HEK293 (cell line): ENCODE measurements at regions not wholly inside any gene's neighbourhood (a gene's known extent, or its start where the extent isn't known, plus 50 kb on each side); places are given as distances from the start of the nearest gene placed in this dataset.

Experiments used
- PRDM10 ChIP-seq: fragments of 450-650 bp; formaldehyde crosslinking; IDR thresholded peaks from 2 replicates; pipeline ENCODE4 v1.5.1; 2016; ENCODE audit warnings: missing biosample characterization, missing genetic modification characterization
- SCRT2 ChIP-seq: fragments of 450-650 bp; formaldehyde crosslinking; IDR thresholded peaks from 2 replicates; pipeline ENCODE4 v1.5.1; 2016; ENCODE audit warnings: missing biosample characterization, missing genetic modification characterization
- ZBTB20 ChIP-seq: fragments of 450-650 bp; formaldehyde crosslinking; IDR thresholded peaks from 2 replicates; pipeline ENCODE4 v1.5.1; 2016; ENCODE audit warnings: missing biosample characterization, missing genetic modification characterization
- ZBTB7A ChIP-seq: fragments of 450-650 bp; formaldehyde crosslinking; IDR thresholded peaks from 2 replicates; pipeline ENCODE4 v1.5.1; 2016; ENCODE audit warnings: low read depth, missing biosample characterization, missing genetic modification characterization
- ZNF274 ChIP-seq, 2 experiments: fragments of 200-500 bp in 1 of 2; fragments of 450-650 bp in 1 of 2; sonication (Bioruptor generic) in 1 of 2; formaldehyde crosslinking in 1 of 2; IDR thresholded peaks; 2 replicates each; pipeline versions ENCODE4 v1.5.1 to v1.6.1; 2014 to 2016; ENCODE audit warnings: borderline replicate concordance in 1 of 2, inconsistent platforms in 1 of 2, low read length in 1 of 2, missing biosample characterization in 1 of 2, missing genetic modification characterization in 1 of 2
- ZNF292 ChIP-seq: fragments of 450-650 bp; formaldehyde crosslinking; IDR thresholded peaks from 2 replicates; pipeline ENCODE4 v1.5.1; 2016; ENCODE audit warnings: low read depth, missing biosample characterization, missing genetic modification characterization, borderline replicate concordance
- ZNF555 ChIP-seq: fragments of 450-650 bp; formaldehyde crosslinking; conservative IDR thresholded peaks from 2 replicates; pipeline ENCODE4 v1.5.1; 2017; ENCODE audit warnings: missing biosample characterization, mild to moderate bottlenecking, missing genetic modification characterization, inconsistent platforms
- ZNF785 ChIP-seq: fragments of 450-650 bp; formaldehyde crosslinking; IDR thresholded peaks from 2 replicates; pipeline ENCODE4 v1.5.1; 2016; ENCODE audit warnings: missing biosample characterization, missing genetic modification characterization
- ZSCAN23 ChIP-seq: fragments of 450-650 bp; formaldehyde crosslinking; IDR thresholded peaks from 2 replicates; pipeline ENCODE4 v1.5.1; 2016; ENCODE audit warnings: missing biosample characterization, missing genetic modification characterization
- ZXDB ChIP-seq: fragments of 450-650 bp; formaldehyde crosslinking; IDR thresholded peaks from 2 replicates; pipeline ENCODE4 v1.5.1; 2016; ENCODE audit warnings: missing biosample characterization, missing genetic modification characterization
- TF ChIP-seq, protein P1 (sequence below): fragments of 450-650 bp; formaldehyde crosslinking; IDR thresholded peaks from 2 replicates; pipeline ENCODE4 v1.5.1; 2016; ENCODE audit warnings: missing biosample characterization, missing genetic modification characterization
- TF ChIP-seq, protein P2 (sequence below): fragments of 450-650 bp; formaldehyde crosslinking; IDR thresholded peaks from 2 replicates; pipeline ENCODE4 v1.5.1; 2016; ENCODE audit warnings: missing biosample characterization, missing genetic modification characterization
- TF ChIP-seq, protein P3 (sequence below): fragments of 450-650 bp; formaldehyde crosslinking; IDR thresholded peaks from 2 replicates; pipeline ENCODE4 v1.5.1; 2016; ENCODE audit warnings: missing biosample characterization, missing genetic modification characterization

DNA sequence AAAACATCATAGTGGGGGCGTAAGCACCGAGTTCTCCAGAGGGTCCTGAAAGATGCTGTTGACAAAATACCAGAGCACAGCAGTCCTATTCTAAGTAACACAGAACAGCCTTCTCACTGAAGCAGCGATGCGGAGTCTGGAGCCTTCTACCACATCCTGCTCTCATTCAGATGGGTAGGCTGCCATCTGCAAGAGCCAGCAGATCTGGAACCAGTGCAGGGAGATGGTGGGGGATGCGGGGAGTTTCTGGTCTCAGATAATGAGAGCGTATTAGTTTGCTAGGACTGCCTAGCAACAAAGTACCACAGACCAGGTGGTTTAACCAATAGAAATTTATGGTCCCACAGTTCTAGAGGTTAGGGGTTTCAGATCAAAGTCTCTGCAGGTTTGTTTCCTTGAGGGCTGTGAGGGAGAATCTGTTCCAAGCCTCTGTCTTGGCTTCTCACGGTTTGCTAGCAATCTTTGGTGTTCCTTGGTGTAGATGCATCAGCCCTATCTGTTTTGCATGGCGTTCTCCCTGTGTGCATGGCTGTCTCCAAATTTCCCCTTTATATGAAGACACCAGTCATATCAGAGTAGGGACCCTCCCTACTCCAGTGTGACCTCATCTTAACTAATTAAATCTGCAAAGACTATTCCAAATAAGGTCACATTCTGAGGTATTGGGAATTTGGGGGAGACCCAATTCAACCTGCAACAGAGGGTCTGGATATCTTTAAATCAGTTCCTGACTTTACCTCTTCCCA, 52.0 kb upstream of the STEAP1B start:
- TF ChIP-seq ZXDB (tag by site-specific recombination) (no peak), PRDM10 (no peak), ZSCAN23 (tag by site-specific recombination) (no peak), ZNF785 (no peak), ZBTB7A (tag by site-specific recombination) (no peak), ZNF292 (tag by site-specific recombination) (no peak), SCRT2 (tag by site-specific recombination) (no peak), ZNF274 (IDR thresholded peaks at IDR 0.05; ENCODE audit: low read length) (no peak), ZNF274 (tag by site-specific recombination; IDR thresholded peaks at IDR 0.05; ENCODE audit: borderline replicate concordance) (no peak), ZBTB20 (no peak), ZNF555 (tag by site-specific recombination) (no peak)
- TF ChIP-seq, protein P1, sequence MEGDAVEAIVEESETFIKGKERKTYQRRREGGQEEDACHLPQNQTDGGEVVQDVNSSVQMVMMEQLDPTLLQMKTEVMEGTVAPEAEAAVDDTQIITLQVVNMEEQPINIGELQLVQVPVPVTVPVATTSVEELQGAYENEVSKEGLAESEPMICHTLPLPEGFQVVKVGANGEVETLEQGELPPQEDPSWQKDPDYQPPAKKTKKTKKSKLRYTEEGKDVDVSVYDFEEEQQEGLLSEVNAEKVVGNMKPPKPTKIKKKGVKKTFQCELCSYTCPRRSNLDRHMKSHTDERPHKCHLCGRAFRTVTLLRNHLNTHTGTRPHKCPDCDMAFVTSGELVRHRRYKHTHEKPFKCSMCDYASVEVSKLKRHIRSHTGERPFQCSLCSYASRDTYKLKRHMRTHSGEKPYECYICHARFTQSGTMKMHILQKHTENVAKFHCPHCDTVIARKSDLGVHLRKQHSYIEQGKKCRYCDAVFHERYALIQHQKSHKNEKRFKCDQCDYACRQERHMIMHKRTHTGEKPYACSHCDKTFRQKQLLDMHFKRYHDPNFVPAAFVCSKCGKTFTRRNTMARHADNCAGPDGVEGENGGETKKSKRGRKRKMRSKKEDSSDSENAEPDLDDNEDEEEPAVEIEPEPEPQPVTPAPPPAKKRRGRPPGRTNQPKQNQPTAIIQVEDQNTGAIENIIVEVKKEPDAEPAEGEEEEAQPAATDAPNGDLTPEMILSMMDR (tag by site-specific recombination) = no peak
- TF ChIP-seq, protein P2, sequence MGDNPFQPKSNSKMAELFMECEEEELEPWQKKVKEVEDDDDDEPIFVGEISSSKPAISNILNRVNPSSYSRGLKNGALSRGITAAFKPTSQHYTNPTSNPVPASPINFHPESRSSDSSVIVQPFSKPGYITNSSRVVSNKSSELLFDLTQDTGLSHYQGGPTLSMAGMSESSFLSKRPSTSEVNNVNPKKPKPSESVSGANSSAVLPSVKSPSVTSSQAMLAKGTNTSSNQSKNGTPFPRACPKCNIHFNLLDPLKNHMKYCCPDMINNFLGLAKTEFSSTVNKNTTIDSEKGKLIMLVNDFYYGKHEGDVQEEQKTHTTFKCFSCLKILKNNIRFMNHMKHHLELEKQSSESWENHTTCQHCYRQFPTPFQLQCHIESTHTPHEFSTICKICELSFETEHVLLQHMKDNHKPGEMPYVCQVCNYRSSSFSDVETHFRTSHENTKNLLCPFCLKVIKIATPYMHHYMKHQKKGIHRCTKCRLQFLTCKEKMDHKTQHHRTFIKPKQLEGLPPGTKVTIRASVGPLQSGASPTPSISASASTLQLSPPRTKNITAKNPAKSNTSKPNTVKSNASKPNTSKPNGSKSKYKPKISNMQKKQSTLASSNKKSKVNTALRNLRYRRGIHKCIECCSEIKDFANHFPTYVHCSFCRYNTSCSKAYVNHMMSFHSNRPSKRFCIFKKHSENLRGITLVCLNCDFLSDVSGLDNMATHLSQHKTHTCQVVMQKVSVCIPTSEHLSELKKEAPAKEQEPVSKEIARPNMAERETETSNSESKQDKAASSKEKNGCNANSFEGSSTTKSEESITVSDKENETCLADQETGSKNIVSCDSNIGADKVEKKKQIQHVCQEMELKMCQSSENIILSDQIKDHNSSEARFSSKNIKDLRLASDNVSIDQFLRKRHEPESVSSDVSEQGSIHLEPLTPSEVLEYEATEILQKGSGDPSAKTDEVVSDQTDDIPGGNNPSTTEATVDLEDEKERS (tag by site-specific recombination) = no peak
- TF ChIP-seq, protein P3, sequence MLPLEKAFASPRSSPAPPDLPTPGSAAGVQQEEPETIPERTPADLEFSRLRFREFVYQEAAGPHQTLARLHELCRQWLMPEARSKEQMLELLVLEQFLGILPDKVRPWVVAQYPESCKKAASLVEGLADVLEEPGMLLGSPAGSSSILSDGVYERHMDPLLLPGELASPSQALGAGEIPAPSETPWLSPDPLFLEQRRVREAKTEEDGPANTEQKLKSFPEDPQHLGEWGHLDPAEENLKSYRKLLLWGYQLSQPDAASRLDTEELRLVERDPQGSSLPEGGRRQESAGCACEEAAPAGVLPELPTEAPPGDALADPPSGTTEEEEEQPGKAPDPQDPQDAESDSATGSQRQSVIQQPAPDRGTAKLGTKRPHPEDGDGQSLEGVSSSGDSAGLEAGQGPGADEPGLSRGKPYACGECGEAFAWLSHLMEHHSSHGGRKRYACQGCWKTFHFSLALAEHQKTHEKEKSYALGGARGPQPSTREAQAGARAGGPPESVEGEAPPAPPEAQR (tag by site-specific recombination) = no peak
